NT2/D1 (cell line): ENCODE measurements at regions not wholly inside any gene's neighbourhood (a gene's known extent, or its start where the extent isn't known, plus 50 kb on each side); places are given as distances from the start of the nearest gene placed in this dataset.

Source experiments
- YY1 ChIP-seq: IDR thresholded peaks from 2 replicates; pipeline ENCODE4 v1.6.1; 2011; ENCODE audit not compliant: insufficient read length, insufficient read depth
- ZNF274 ChIP-seq: IDR thresholded peaks from 2 replicates; pipeline ENCODE4 v1.6.1; 2011; ENCODE audit warnings: mild to moderate bottlenecking, low read depth, low read length

- no peak for TF ChIP-seq YY1
- TF ChIP-seq ZNF274 = no peak
These were observed 78.4 kb upstream of the NANOS1 start for GRCh38 chr10:118950997-118951637.
